Peyer's patch (tissue), 4 donors: ENCODE measurements at regions not wholly inside any gene's neighbourhood (a gene's known extent, or its start where the extent isn't known, plus 50 kb on each side); places are given as distances from the start of the nearest gene placed in this dataset.

Experiments used
- POLR2A ChIP-seq, 2 donors: fragments of 450-650 bp; IDR thresholded peaks; one replicate each; pipeline ENCODE4 v1.5.1; 2017; ENCODE audit warnings: antibody characterized with exemption in 2 of 2, mild to moderate bottlenecking in 2 of 2, moderate library complexity in 2 of 2
- TF ChIP-seq, protein P1 (sequence below), 6 experiments: fragments of 450-650 bp in 4 of 6; fragments of 200-600 bp in 2 of 6; sonication (generic) in 1 of 6; IDR thresholded peaks; one replicate each; pipeline ENCODE4 v1.5.1; 2017 to 2019; ENCODE audit warnings: antibody characterized with exemption in 6 of 6, mild to moderate bottlenecking in 3 of 6, moderate library complexity in 1 of 6

DNA sequence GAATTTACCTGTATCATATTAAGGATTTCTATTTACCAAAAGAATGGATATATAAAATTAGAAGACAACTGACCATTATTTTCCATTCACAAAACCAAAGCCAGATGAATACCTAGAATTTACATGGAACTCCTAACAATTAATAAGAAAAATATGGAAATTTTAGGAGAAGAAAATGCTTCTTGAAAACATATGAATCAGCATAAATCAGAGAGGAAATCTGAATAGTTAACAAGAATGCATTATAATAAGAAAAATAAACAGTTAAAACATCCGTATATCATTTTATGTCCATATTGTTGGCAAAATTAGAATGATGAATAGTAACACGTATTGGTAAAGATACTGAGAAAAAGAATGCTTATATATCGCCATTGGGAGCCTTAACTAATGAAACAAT, 505.5 kb downstream of the NEBL start:
- no peak for TF ChIP-seq POLR2A (IDR thresholded peaks at IDR 0.05)
- TF ChIP-seq, protein P1, sequence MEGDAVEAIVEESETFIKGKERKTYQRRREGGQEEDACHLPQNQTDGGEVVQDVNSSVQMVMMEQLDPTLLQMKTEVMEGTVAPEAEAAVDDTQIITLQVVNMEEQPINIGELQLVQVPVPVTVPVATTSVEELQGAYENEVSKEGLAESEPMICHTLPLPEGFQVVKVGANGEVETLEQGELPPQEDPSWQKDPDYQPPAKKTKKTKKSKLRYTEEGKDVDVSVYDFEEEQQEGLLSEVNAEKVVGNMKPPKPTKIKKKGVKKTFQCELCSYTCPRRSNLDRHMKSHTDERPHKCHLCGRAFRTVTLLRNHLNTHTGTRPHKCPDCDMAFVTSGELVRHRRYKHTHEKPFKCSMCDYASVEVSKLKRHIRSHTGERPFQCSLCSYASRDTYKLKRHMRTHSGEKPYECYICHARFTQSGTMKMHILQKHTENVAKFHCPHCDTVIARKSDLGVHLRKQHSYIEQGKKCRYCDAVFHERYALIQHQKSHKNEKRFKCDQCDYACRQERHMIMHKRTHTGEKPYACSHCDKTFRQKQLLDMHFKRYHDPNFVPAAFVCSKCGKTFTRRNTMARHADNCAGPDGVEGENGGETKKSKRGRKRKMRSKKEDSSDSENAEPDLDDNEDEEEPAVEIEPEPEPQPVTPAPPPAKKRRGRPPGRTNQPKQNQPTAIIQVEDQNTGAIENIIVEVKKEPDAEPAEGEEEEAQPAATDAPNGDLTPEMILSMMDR (IDR thresholded peaks at IDR 0.05): no peak
